Ishikawa (cell line): ENCODE measurements at regions not wholly inside any gene's neighbourhood (a gene's known extent, or its start where the extent isn't known, plus 50 kb on each side); places are given as distances from the start of the nearest gene placed in this dataset.
A peak's percentile ranks its signal among the peaks of the same experiment; 100 is the strongest.

Experiments used
- CEBPB ChIP-seq: IDR thresholded peaks from 2 replicates; pipeline ENCODE4 v1.6.1; 2012
- CREB1 ChIP-seq: IDR thresholded peaks from 2 replicates; pipeline ENCODE4 v1.6.1; 2012; ENCODE audit warnings: low read depth
- EGR1 ChIP-seq: IDR thresholded peaks from 2 replicates; pipeline ENCODE4 v1.6.1; 2012
- EP300 ChIP-seq: IDR thresholded peaks from 2 replicates; pipeline ENCODE4 v1.6.1; 2012; ENCODE audit warnings: borderline replicate concordance
- FOXM1 ChIP-seq: IDR thresholded peaks from 2 replicates; pipeline ENCODE4 v1.6.1; 2012; ENCODE audit warnings: low read depth, borderline replicate concordance
- MAX ChIP-seq: IDR thresholded peaks from 2 replicates; pipeline ENCODE4 v1.6.1; 2012
- NFIC ChIP-seq: IDR thresholded peaks from 2 replicates; pipeline ENCODE4 v1.6.1; 2012
- RAD21 ChIP-seq: IDR thresholded peaks from 2 replicates; pipeline ENCODE4 v1.6.1; 2012; ENCODE audit warnings: low read depth
- REST ChIP-seq: IDR thresholded peaks from 2 replicates; pipeline ENCODE4 v1.6.1; 2012; ENCODE audit warnings: low read depth, mild to moderate bottlenecking
- TAF1 ChIP-seq: IDR thresholded peaks from 2 replicates; pipeline ENCODE4 v1.6.1; 2012; ENCODE audit warnings: low read depth, mild to moderate bottlenecking
- TCF12 ChIP-seq: IDR thresholded peaks from 2 replicates; pipeline ENCODE4 v1.6.1; 2012; ENCODE audit warnings: low read depth
- TEAD4 ChIP-seq: IDR thresholded peaks from 2 replicates; pipeline ENCODE4 v1.6.1; 2012
- USF1 ChIP-seq: IDR thresholded peaks from 2 replicates; pipeline ENCODE4 v1.6.1; 2012
- YY1 ChIP-seq: IDR thresholded peaks from 2 replicates; pipeline ENCODE4 v1.6.1; 2012; ENCODE audit warnings: low read depth
- ZBTB7A ChIP-seq: IDR thresholded peaks from 2 replicates; pipeline ENCODE4 v1.6.1; 2012; ENCODE audit warnings: low read depth

GRCh38 chr1:232697187-232697822 lies 67.4 kb upstream of the SIPA1L2 start:
- no peak for TF ChIP-seq USF1
- no peak for TF ChIP-seq CEBPB
- TF ChIP-seq TAF1: no peak
- no peak for TF ChIP-seq FOXM1

- no peak for TF ChIP-seq EP300
- no peak for TF ChIP-seq NFIC
- TF ChIP-seq EGR1: no peak
- no peak for TF ChIP-seq FOXM1
These were observed 69.9 kb upstream of the SIPA1L2 start for GRCh38 chr1:232699814-232700213.

- TF ChIP-seq EGR1 (no peak), MAX (no peak), RAD21 (no peak), YY1 (no peak), REST (no peak), FOXM1 (no peak), CEBPB (no peak), TAF1 (no peak), NFIC (no peak), CREB1 (no peak), TEAD4 (no peak), EP300 (no peak), USF1 (no peak), TCF12 (no peak)
These were observed 73.0 kb upstream of the SIPA1L2 start for GRCh38 chr1:232702911-232703310.

GRCh38 chr1:232704256-232704655 lies 74.3 kb upstream of the SIPA1L2 start:
- TF ChIP-seq TCF12: no peak
- TF ChIP-seq FOXM1: no peak

- TF ChIP-seq MAX (no peak), RAD21 (no peak), TCF12 (no peak), EGR1 (no peak), TAF1 (no peak), TEAD4 (no peak), USF1 (no peak), CEBPB (peak; percentile 71)
These were observed 75.1 kb upstream of the SIPA1L2 start for GRCh38 chr1:232704694-232705680.

- TF ChIP-seq EGR1: no peak
- no peak for TF ChIP-seq ZBTB7A
- no peak for TF ChIP-seq EP300
- TF ChIP-seq TEAD4: no peak
- no peak for TF ChIP-seq MAX
- TF ChIP-seq NFIC: no peak
- TF ChIP-seq RAD21: no peak
- no peak for TF ChIP-seq TCF12
- TF ChIP-seq CREB1: no peak
- no peak for TF ChIP-seq CEBPB
- no peak for TF ChIP-seq TAF1
- no peak for TF ChIP-seq YY1
These were observed 76.1 kb upstream of the SIPA1L2 start for GRCh38 chr1:232705815-232706575.
